DND-41 (cell line): ENCODE measurements at regions not wholly inside any gene's neighbourhood (a gene's known extent, or its start where the extent isn't known, plus 50 kb on each side); places are given as distances from the start of the nearest gene placed in this dataset.

Source experiments
- ATAC-seq: fragments of 200-7000 bp; cut with Tn5 transposase; 3 replicates; pipeline ENCODE4 v1.9.1; 2021; ENCODE audit warnings: low read depth; ENCODE audit not compliant: insufficient read depth
- DNase-seq: peaks from one replicate; pipeline ENCODE4 v3.0.0-alpha.2; 2020
- H2AFZ ChIP-seq: 2 replicates; pipeline ENCODE4 v1.6.0; 2012; ENCODE audit warnings: low read depth, low read length
- H3K27ac ChIP-seq: 2 replicates; pipeline ENCODE4 v1.5.1; 2012; ENCODE audit warnings: low read length, inconsistent platforms
- H3K27me3 ChIP-seq: fragments of 200-600 bp; sonication (generic); 2 replicates; pipeline ENCODE4 v1.6.0; 2012; ENCODE audit warnings: low read length, mild to moderate bottlenecking, inconsistent platforms; ENCODE audit not compliant: insufficient read depth, poor library complexity
- H3K36me3 ChIP-seq: 2 replicates; pipeline ENCODE4 v1.5.1; 2012; ENCODE audit warnings: low read length, inconsistent platforms; ENCODE audit not compliant: insufficient read depth
- H3K4me1 ChIP-seq: 2 replicates; pipeline ENCODE4 v1.5.1; 2012; ENCODE audit warnings: mild to moderate bottlenecking, low read length; ENCODE audit not compliant: insufficient read depth
- H3K4me2 ChIP-seq: 2 replicates; pipeline ENCODE4 v1.6.0; 2012; ENCODE audit warnings: mild to moderate bottlenecking, moderate library complexity, low read length, inconsistent platforms; ENCODE audit not compliant: insufficient read depth
- H3K4me3 ChIP-seq, 2 experiments: fragments of 200-600 bp in 1 of 2; shearing (Covaris generic) in 1 of 2; 2 replicates each; pipeline ENCODE4 v1.5.1; 2012 to 2016; ENCODE audit warnings: inconsistent platforms in 2 of 2, low read length in 2 of 2, mild to moderate bottlenecking in 2 of 2, low read depth in 1 of 2, moderate library complexity in 1 of 2
- H3K79me2 ChIP-seq: 2 replicates; pipeline ENCODE4 v1.6.0; 2012; ENCODE audit warnings: low read length, inconsistent platforms; ENCODE audit not compliant: insufficient read depth
- H3K9ac ChIP-seq: 2 replicates; pipeline ENCODE4 v1.6.0; 2012; ENCODE audit warnings: low read depth, mild to moderate bottlenecking, inconsistent platforms, low read length, moderate library complexity
- H3K9me3 ChIP-seq: 2 replicates; pipeline ENCODE4 v1.5.1; 2012; ENCODE audit warnings: low read length, moderate library complexity, mild to moderate bottlenecking, inconsistent platforms; ENCODE audit not compliant: insufficient read depth, severe bottlenecking
- H4K20me1 ChIP-seq: 2 replicates; pipeline ENCODE4 v1.6.0; 2012; ENCODE audit warnings: low read length; ENCODE audit not compliant: insufficient read depth
- EZH2 ChIP-seq: IDR thresholded peaks from 3 replicates; pipeline ENCODE4 v1.6.1; 2012; ENCODE audit warnings: borderline replicate concordance, low read depth, mild to moderate bottlenecking, moderate library complexity, low read length, inconsistent platforms; ENCODE audit not compliant: severe bottlenecking
- TF ChIP-seq, protein P1 (sequence below): IDR thresholded peaks from 2 replicates; pipeline ENCODE4 v1.5.1; 2012; ENCODE audit warnings: borderline replicate concordance, low read length, moderate library complexity, mild to moderate bottlenecking; ENCODE audit not compliant: poor library complexity, severe bottlenecking; ENCODE audit errors: extremely low read depth

DNA sequence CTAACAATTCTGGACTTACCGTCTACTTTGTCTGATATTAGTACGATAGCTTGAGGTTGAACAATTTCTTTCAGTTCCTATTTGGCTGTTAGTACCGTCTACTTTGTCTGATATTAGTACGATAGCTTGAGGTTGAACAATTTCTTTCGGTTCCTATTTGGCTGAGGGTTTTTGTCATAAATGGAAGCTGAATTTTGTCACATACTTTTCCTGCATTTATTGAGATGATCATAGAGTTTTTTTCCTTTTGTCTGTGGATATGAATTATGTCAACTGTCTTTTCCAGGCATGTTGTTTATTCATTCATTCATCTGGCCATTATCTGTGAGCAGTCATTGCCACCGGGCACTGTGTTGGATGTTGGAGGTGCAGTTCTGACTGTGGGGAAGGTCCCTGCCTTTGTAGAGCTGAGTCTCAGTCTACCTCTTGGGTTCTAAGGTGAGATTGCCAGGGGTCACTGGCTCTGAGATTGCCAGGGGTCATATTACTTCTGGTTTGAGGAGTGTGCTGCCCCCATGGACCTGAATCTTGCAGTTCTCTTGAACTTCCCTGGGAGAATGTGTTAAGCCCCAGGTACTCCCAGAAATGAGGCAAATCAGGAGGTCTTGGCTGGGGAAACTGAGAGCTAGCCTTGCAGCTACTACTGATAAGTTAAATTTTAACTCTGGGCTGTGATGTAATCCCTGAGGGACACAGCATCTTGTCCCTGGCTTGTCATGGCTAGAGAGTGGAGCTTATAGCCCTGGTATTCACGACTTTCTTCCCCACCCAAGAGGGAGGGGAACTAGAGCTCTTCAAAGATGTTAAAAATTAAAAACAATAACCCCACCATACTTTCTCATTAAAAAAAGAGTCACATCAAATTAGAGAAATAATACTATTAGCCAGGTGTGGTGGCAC lies 89.1 kb upstream of the MBOAT2 start:
- H3K9ac ChIP-seq = no peak overlapping the region
- no peak for TF ChIP-seq EZH2
- TF ChIP-seq, protein P1, sequence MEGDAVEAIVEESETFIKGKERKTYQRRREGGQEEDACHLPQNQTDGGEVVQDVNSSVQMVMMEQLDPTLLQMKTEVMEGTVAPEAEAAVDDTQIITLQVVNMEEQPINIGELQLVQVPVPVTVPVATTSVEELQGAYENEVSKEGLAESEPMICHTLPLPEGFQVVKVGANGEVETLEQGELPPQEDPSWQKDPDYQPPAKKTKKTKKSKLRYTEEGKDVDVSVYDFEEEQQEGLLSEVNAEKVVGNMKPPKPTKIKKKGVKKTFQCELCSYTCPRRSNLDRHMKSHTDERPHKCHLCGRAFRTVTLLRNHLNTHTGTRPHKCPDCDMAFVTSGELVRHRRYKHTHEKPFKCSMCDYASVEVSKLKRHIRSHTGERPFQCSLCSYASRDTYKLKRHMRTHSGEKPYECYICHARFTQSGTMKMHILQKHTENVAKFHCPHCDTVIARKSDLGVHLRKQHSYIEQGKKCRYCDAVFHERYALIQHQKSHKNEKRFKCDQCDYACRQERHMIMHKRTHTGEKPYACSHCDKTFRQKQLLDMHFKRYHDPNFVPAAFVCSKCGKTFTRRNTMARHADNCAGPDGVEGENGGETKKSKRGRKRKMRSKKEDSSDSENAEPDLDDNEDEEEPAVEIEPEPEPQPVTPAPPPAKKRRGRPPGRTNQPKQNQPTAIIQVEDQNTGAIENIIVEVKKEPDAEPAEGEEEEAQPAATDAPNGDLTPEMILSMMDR = no peak
- no peaks in the 10 kb centered on the region for H3K36me3 ChIP-seq
- no peak overlapping the region for H2AFZ ChIP-seq
- no peaks in the 10 kb centered on the region for H3K79me2 ChIP-seq
- no peaks in the 10 kb centered on the region for H4K20me1 ChIP-seq
- no peak overlapping the region for H3K4me2 ChIP-seq
- no peaks in the 10 kb centered on the region for H3K27me3 ChIP-seq
- no peak for ATAC-seq
- no peak for DNase-seq
- H3K4me1 ChIP-seq = no peaks in the 10 kb centered on the region
- no peaks in the 10 kb centered on the region for H3K9me3 ChIP-seq
- no peak overlapping the region for H3K4me3 ChIP-seq
- H3K27ac ChIP-seq = no peak overlapping the region

GRCh38 chr2:9091811-9092210 lies 88.3 kb upstream of the MBOAT2 start:
- no peak overlapping the region for H3K9ac ChIP-seq
- H3K79me2 ChIP-seq = no peaks in the 10 kb centered on the region
- no peak overlapping the region for H3K4me3 ChIP-seq
- ATAC-seq (no peak), DNase-seq (no peak)
- no peak overlapping the region for H3K4me2 ChIP-seq
- no peaks in the 10 kb centered on the region for H3K27me3 ChIP-seq
- no peaks in the 10 kb centered on the region for H3K4me1 ChIP-seq
- no peak overlapping the region for H2AFZ ChIP-seq
- TF ChIP-seq EZH2 = no peak
- TF ChIP-seq, protein P1 = no peak
- H3K27ac ChIP-seq = no peak overlapping the region
- no peaks in the 10 kb centered on the region for H3K36me3 ChIP-seq
- H3K9me3 ChIP-seq = no peaks in the 10 kb centered on the region
- H4K20me1 ChIP-seq = no peaks in the 10 kb centered on the region

GRCh38 chr2:9089831-9090230 lies 86.3 kb upstream of the MBOAT2 start:
- no peaks in the 10 kb centered on the region for H3K9me3 ChIP-seq
- H3K9ac ChIP-seq = no peak overlapping the region
- TF ChIP-seq EZH2 = no peak
- TF ChIP-seq, protein P1 = no peak
- no peaks in the 10 kb centered on the region for H3K27me3 ChIP-seq
- H3K27ac ChIP-seq = no peak overlapping the region
- no peak overlapping the region for H3K4me3 ChIP-seq
- H3K79me2 ChIP-seq = no peaks in the 10 kb centered on the region
- H3K36me3 ChIP-seq = no peaks in the 10 kb centered on the region
- DNase-seq (no peak), ATAC-seq (no peak)
- H2AFZ ChIP-seq = no peak overlapping the region
- H4K20me1 ChIP-seq = no peaks in the 10 kb centered on the region
- no peak overlapping the region for H3K4me2 ChIP-seq
- no peaks in the 10 kb centered on the region for H3K4me1 ChIP-seq
